Gastroesophageal sphincter (tissue), 4 donors: ENCODE measurements at regions not wholly inside any gene's neighbourhood (a gene's known extent, or its start where the extent isn't known, plus 50 kb on each side); places are given as distances from the start of the nearest gene placed in this dataset.

ENCODE experiments used
- ATAC-seq: fragments of 150-250 bp; one replicate; pipeline ENCODE4 v1.9.1; 2016; ENCODE audit warnings: mild to moderate bottlenecking, moderate library complexity
- H3K27ac ChIP-seq, 4 donors: fragments of 200-600 bp; sonication (generic) in 3 of 4; 1 replicate in 3 of 4; 2 replicates in 1 of 4; pipeline ENCODE4 v1.5.1; 2016 to 2019
- H3K27me3 ChIP-seq: fragments of 200-600 bp; sonication (generic); one replicate; pipeline ENCODE4 v1.5.1; 2019
- H3K36me3 ChIP-seq, 2 donors: fragments of 200-600 bp; sonication (generic); one replicate each; pipeline ENCODE4 v1.5.1; 2019; ENCODE audit warnings: control low read depth in 1 of 2
- H3K4me1 ChIP-seq, 3 donors: fragments of 200-600 bp; sonication (generic); 1 replicate in 2 of 3; 2 replicates in 1 of 3; pipeline ENCODE4 v1.5.1; 2016 to 2019; ENCODE audit warnings: control low read depth in 2 of 3
- H3K4me3 ChIP-seq, 2 donors: fragments of 200-600 bp; sonication (generic); one replicate each; pipeline ENCODE4 v1.5.1; 2019; ENCODE audit warnings: mild to moderate bottlenecking in 1 of 2, moderate library complexity in 1 of 2
- H3K9me3 ChIP-seq, 3 donors: fragments of 200-600 bp; sonication (generic); one replicate each; pipeline ENCODE4 v1.5.1; 2017 to 2019; ENCODE audit warnings: control low read depth in 2 of 3
- CTCF ChIP-seq, 4 experiments: fragments of 200-600 bp in 2 of 4; fragments of 450-650 bp in 2 of 4; sonication (generic) in 1 of 4; IDR thresholded peaks; one replicate each; pipeline ENCODE4 v1.5.1; 2017 to 2019; ENCODE audit warnings: antibody characterized with exemption in 4 of 4, mild to moderate bottlenecking in 2 of 4, moderate library complexity in 2 of 4
- EP300 ChIP-seq: sonication (generic); formaldehyde crosslinking; IDR thresholded peaks from one replicate; pipeline ENCODE4 v1.6.1; 2017; ENCODE audit warnings: antibody characterized with exemption, mild to moderate bottlenecking
- POLR2A ChIP-seq, 2 donors: fragments of 450-650 bp; IDR thresholded peaks; one replicate each; pipeline ENCODE4 v1.6.1; 2017; ENCODE audit warnings: antibody characterized with exemption in 2 of 2, mild to moderate bottlenecking in 2 of 2, moderate library complexity in 1 of 2
- POLR2AphosphoS5 ChIP-seq: sonication (generic); formaldehyde crosslinking; IDR thresholded peaks from one replicate; pipeline ENCODE4 v1.6.1; 2017; ENCODE audit warnings: antibody characterized with exemption
- WGBS, 2 donors: methylation state at CpG; one replicate each; pipeline ENCODE4 v1.1.5; 2018; ENCODE audit warnings: low coverage in 1 of 2; 5-methylcytosine and 5-hydroxymethylcytosine counted together

- Histone ChIP-seq H3K4me3 (no peak overlapping the region), H3K27me3 (no peaks in the 10 kb centered on the region), H3K27ac (peak overlapping the region in 3 of 4 donors; percentile 33 to 62 (median 41)), H3K36me3 (no peaks in the 10 kb centered on the region), H3K4me1 (peaks cover 0 to 47% (median 5%) of the 10 kb centered on the region in 3 donors), H3K9me3 (no peaks in the 10 kb centered on the region)
- no peak for TF ChIP-seq CTCF (IDR thresholded peaks at IDR 0.05)
- no peak for TF ChIP-seq POLR2AphosphoS5
- no peak for TF ChIP-seq EP300
- TF ChIP-seq POLR2A (IDR thresholded peaks at IDR 0.05) = no peak
- 40 to 50% methylated on average over 1 of the region's 2 CpGs for WGBS, 2 donors
- no peak for ATAC-seq
Measured at GRCh38 chr10:78932054-78932386, 136.7 kb upstream of the ZMIZ1 start.

- H3K27ac ChIP-seq = peak overlapping the region in 3 of 4 donors; percentile 33 to 62 (median 41)
- no peaks in the 10 kb centered on the region for H3K27me3 ChIP-seq
- H3K4me1 ChIP-seq = peaks cover 0 to 55% (median 6%) of the 10 kb centered on the region in 3 donors
- TF ChIP-seq POLR2AphosphoS5 = peak; percentile 38
- TF ChIP-seq POLR2A (IDR thresholded peaks at IDR 0.05) = no peak
- 84 to 87% methylated on average over 6 to 8 of the region's 9 CpGs for WGBS, 2 donors
- H3K9me3 ChIP-seq = no peaks in the 10 kb centered on the region
- no peak for ATAC-seq
- H3K36me3 ChIP-seq = no peaks in the 10 kb centered on the region
- no peak overlapping the region for H3K4me3 ChIP-seq
Measured at GRCh38 chr10:78932861-78933260, 135.9 kb upstream of the ZMIZ1 start.

GRCh38 chr10:78933828-78934531, 134.8 kb upstream of the ZMIZ1 start:
- Histone ChIP-seq H3K27ac (no peak overlapping the region), H3K4me1 (peaks cover 0 to 64% (median 6%) of the 10 kb centered on the region in 3 donors), H3K36me3 (no peaks in the 10 kb centered on the region), H3K4me3 (no peak overlapping the region), H3K9me3 (no peaks in the 10 kb centered on the region), H3K27me3 (no peaks in the 10 kb centered on the region)
- TF ChIP-seq CTCF (IDR thresholded peaks at IDR 0.05) (no peak), EP300 (no peak)
- no peak for ATAC-seq
- WGBS, 2 donors = 80 to 96% methylated on average over 5 to 14 of the region's 14 CpGs

- H3K4me1 ChIP-seq = peaks cover 0 to 64% (median 6%) of the 10 kb centered on the region in 3 donors
- no peak overlapping the region for H3K27ac ChIP-seq
- TF ChIP-seq POLR2A (IDR thresholded peaks at IDR 0.05) (no peak), CTCF (IDR thresholded peaks at IDR 0.05) (no peak), EP300 (no peak), POLR2AphosphoS5 (no peak)
- no peak for ATAC-seq
- H3K9me3 ChIP-seq = no peaks in the 10 kb centered on the region
- H3K36me3 ChIP-seq = no peaks in the 10 kb centered on the region
- no peak overlapping the region for H3K4me3 ChIP-seq
- no peaks in the 10 kb centered on the region for H3K27me3 ChIP-seq
- WGBS, 2 donors = 83 to 100% methylated on average over 2 of the region's 3 CpGs
Measured at GRCh38 chr10:78934532-78934898, 134.3 kb upstream of the ZMIZ1 start.

GRCh38 chr10:78934994-78935602, 133.7 kb upstream of the ZMIZ1 start:
- 95 to 100% methylated on average over 2 to 3 of the region's 4 CpGs for WGBS, 2 donors
- ATAC-seq = no peak
- TF ChIP-seq CTCF (IDR thresholded peaks at IDR 0.05) (no peak), POLR2A (IDR thresholded peaks at IDR 0.05) (no peak), EP300 (no peak), POLR2AphosphoS5 (no peak)
- Histone ChIP-seq H3K27ac (no peak overlapping the region), H3K4me3 (no peak overlapping the region), H3K4me1 (peaks cover 0 to 64% (median 6%) of the 10 kb centered on the region in 3 donors), H3K36me3 (no peaks in the 10 kb centered on the region), H3K27me3 (no peaks in the 10 kb centered on the region), H3K9me3 (no peaks in the 10 kb centered on the region)
